NCI-H226 (cell line): ENCODE measurements at regions not wholly inside any gene's neighbourhood (a gene's known extent, or its start where the extent isn't known, plus 50 kb on each side); places are given as distances from the start of the nearest gene placed in this dataset.

Experiments used
- DNase-seq: peaks from one replicate; pipeline ENCODE4 v3.0.0-alpha.2; 2015

DNA sequence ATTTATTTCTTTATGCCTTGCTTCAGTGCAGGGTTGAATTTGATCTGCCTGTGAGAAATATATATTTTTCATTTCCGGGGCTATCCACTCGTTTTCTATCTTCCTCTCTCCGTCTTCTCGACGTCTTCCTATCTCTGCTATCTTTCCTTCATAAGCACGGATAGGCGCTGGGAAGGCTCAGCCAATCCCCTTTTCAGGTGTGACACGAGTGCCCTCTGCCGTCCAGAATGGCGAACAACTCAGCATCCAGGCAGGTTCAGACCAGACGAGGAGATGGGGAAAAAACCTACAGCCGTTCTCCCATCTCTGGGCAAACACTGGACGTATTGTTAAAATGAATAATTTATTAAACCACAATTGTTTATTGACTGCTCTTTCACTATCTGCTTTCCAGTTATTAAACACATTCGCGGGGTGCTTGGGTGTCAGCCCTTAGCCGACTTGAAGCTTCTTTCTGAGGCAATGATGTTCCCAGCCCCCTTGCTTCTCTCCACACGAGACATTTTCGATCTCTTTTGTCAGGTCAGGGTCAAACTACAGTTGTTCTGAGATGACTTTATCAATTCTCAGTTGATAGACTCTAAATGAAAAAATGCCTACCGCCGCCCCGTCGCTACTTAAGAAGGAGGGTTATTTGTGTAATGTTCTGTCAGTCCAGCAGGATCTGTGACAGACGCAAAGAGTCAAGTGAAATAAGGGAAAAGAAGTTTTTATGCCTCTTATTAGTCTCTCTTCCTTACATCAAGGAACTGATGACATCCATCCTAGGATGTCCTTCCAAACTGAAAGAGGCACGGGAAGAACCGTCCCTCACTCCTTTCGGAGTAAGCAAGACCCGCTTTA is 96.3 kb upstream of the NOCT start:
- peak; percentile 62 for DNase-seq

DNA sequence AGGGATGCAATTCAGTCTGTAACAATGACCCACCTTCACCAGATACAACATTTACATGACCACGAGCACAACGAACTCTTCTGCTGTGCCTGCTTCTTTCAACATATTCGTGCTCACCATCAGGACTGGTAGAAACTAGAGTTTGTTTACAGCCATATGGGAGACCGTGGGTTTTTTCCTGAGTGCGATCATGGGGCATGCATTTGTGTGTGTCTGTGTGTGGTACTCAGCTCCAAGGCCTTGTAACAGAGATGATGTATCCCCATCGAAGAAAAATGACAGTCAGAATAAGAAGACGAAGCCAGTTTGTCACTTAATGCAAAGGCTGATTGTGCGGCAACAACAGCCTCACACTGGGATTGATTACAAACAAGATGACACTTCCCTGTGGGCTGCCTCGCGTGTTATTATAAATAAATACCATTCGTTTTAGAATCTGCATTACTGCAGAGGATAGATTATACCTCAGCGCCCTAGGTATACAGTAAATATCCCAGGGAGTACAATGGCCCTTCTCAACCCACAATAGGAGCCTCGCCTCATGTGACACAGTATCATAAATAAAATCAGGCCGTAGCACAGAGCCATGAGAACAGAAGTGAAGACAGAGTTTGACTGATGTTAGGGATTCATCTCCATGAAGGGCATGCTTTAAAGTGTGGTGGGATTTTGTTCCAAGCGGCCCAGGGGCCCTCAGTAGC is 97.3 kb upstream of the NOCT start:
- no peak for DNase-seq

GRCh38 chr4:138916763-138917162 is 98.8 kb upstream of the NOCT start:
- DNase-seq: no peak

GRCh38 chr4:138915756-138916155 is 99.8 kb upstream of the NOCT start:
- no peak for DNase-seq

DNA sequence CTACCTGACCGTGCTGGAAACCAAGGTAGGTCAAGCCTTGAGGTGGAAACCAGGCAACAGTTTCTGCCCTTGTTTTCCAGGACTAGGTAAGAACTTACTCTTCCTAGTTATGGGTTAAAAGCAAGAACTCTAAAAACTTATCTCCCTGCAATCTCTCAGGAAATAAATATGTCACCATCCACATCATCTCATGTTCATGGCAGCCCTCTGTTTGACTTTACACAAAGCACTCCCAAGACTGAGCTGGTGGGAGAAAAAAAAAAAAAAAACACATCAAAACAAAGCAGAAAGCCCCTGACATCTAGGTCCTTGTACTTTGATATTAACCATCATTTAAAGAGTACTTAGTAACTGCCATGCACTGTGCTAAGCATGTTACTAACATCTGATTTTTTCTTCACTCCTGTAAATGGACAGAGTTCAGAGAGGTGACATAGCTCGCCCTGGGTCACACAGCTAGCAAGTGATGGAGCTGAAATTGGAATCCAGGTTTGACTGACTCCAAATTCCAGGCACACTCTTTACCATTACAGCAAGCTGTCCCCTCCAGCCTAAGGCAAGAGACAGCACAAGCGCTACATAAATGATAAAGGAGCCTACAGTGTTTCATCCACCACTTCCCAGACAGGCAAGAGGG is 102.8 kb upstream of the NOCT start:
- DNase-seq: no peak

DNA sequence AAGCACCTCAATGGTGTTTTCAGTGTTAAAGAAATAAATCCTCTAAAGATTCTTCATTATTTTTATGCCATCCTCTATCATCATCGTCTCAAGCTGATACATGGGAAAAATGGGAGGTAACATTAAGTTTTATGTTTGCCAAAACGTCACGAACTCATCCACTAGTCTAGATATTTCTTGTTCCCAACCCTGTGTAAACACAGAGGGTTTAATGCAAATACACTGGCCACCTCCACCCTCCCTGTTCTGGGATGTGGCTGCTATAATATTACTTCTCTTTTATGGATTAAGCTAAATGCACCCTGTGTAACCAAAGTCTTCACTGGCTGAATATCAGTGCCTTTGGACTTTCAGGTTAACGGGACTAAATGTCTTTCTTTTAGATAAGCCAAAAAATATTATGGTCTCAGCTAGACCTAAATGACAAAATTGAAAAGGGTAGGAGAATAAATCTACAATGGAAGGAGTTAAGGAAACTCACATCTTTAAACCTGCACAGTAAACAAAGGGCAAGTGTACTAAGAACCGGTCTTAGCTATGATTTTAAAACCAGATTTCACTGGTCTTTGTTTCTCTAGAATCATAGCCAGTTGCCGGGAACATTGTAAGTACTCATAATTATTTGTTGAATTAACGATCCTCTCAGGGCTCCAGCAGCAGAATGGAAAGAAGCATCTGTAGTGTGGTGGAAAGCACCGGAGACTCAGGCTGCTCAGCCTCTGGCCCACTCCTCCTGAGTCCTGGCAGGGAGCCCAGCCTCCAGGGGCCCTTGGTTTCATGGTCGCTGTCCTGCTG is 103.5 kb upstream of the NOCT start:
- no peak for DNase-seq

- peak; percentile 84 for DNase-seq
Measured at GRCh38 chr4:138910914-138911336, 104.7 kb upstream of the NOCT start.

DNA sequence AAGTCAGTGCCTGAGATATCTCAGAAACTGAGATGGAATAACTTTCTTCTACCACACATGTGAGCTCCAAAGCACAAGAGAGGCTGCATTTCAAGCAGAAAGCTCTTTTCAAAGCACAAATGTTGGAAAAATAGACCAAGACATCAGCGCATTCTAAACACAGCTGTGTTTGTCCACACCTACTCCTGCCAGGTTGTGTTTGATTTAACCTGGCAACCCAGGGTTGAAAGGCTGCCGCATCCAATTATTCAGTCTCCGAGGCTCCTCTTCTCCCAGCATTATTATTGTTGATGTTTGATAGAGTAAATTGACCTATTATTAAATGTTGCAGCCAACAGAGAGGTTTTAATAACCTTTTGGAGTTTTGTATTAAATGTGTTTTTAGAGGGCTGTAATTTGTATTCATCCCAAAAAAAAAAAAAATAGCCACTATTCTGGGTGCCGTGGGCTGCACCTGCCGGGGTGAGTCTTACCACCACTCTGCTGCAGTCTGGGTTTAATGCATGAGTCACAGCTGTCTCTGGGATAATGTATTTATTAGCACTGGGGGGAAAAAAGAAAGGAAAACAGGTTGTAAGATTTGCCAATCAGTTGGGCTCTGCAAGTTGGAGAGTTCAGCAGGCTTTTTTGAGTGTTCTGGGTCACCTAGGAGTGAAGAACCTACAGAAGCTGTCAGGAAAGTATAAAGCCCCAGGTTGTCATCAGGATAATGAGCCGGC is 105.2 kb upstream of the NOCT start:
- DNase-seq: peak; percentile 47

DNA sequence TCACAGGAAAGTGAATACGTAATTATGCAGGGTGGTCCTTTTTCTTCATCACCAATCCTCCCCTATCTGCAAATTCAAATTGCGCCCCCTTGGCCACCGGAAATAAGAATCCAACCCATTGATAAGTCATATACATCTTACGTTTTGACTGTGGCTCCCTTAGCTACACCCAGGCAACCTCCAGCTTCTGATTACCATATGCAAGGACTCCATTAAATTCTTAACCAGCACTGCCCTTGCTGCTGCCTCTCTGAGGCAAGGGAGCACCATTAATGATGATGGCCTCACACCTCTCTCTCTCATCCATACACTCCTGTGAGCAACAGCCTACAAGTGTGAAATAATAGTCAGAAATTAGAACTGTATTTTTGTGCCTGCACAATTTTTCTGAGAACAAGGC is 106.0 kb upstream of the NOCT start:
- DNase-seq: no peak

DNA sequence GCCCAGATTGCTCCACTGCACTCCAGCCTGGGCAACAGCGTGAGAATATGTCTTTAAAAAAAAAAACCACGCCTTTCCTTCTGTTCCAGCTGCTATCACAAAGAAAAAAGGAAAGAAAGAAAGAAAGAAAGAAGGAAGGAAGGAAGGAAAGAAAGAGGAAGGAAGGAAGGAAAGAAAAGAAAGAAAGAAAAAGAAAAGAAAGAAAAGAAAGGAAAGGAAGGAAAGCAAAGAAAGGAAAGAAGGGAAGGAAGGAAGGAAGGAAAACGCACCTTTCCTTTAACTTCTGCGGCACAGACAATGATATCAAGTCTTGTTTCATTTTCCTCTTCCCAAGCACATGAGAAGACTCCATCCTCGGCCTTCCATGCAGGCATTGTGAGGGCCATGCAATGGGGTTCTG is 107.4 kb upstream of the NOCT start:
- no peak for DNase-seq

DNA sequence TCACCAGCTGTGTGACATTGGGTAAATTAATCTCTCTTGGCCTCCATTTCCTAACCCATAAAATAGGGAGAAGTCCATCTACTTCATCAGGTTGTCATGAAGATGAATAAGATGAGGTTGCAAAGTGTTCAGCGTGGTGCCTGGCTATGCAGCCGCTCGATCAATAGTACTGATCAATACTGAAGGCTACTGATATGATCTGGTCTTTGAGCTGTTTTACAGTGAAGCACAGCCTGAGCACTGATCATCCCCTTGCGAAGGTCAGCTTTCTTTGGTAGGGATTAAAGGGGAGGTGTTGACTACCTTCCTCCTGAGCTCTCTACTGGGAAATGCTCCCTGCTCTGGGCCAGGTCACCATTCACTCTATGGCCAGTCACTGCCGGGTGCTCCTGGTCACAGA is 108.4 kb upstream of the NOCT start:
- DNase-seq: no peak

GRCh38 chr4:138904793-138905192 is 110.8 kb upstream of the NOCT start:
- DNase-seq: no peak

DNA sequence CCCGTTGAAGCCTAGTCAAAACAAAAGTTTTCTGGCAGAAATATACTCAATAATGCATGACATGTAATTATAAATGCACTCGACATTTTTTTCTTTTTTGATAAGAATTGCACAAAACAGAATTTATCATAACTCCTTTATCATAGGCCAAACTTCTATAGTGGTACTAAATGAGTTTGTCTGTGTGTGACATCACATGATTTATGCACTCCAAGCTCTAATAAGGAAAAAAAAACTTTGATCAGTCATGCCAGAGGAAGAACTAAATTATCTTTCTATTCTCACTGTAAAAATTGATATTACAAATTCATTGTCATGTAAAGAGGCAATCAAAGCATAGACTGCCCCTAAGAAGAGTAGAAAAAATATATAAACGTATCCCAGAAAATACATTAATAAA is 112.4 kb upstream of the NOCT start:
- no peak for DNase-seq

DNA sequence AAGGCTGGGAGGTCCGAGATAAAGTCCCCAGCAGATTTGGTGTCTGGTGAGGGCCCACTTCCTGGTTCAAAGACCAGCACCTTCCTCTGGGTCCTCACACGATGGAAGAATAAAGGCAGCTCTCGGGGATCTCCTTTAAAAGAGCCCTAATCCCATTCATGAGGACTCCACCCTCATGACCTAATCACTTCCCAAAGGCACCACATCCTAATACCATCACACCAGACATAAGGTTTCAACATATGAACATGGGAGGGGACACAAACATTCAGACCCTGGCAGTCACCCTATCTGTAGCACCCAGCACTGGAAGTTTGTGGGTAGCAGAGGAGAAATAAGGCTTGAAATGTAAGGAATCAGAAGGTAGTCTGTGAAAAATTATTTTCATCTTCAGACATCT is 112.9 kb upstream of the NOCT start:
- no peak for DNase-seq

- no peak for DNase-seq
Measured at GRCh38 chr4:138901177-138901576, 114.4 kb upstream of the NOCT start.

DNA sequence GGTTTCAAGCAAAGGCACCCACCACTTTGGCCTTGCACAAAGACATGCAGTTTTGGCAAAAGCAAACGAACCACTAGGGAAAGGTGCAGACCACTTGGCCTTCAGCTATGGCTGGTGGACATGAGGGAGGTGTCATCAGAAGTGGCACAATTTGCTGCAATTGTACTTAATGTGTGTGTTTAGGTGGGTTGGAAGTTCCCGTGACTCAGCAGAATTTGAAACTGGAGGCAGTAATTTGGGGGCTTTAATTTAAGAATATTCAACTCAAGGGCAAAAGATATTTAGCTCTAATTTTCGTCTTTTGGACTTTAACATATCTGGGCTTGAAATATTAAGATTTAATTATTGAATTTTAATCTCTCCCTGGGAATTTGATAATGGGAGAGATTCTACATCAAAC is 115.6 kb upstream of the NOCT start:
- DNase-seq: no peak

GRCh38 chr4:138898282-138898681 is 117.3 kb upstream of the NOCT start:
- DNase-seq: no peak

DNA sequence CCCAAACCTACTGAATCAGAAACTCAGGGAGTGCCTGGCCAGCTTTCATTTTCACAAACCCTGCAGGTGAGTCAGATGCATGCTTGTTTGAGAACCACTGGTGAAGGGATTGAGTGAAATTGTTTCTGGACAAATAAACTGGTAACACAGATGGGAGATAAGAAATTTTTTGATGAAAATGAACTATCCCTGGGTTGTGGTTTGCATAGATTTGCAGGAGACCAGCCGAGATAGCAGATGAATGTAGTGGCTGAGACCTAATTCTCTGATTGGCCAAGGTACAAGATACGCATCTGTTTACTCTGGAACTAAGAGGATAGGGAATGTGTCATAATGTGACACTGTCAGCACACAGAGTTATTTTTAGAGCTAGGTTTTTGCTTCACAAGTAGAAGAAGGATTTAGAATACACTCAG is 117.8 kb upstream of the NOCT start:
- peak; percentile 71 for DNase-seq

- DNase-seq: no peak
Measured at GRCh38 chr4:138894709-138895108, 120.9 kb upstream of the NOCT start.

DNA sequence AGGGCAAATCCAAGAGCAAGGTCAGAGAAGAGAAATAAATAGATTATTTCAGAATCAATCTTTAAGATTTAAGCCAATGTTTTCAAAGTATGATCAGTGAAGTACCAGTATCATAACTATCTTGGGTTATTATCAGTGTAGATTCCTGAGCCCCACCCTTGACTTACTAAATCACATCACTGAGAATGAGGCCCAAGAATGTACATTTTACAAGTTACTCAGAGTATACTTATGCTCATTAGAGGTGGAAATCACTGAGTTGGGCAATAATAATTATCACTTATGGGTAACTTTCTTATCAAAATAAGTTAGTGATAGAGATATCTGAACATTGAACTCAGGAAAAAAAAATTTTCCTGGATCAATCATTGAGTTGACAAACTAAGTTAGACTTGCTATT is 121.6 kb upstream of the NOCT start:
- DNase-seq: peak; percentile 10

GRCh38 chr4:138892483-138893407 is 122.8 kb upstream of the NOCT start:
- no peak for DNase-seq
